ENCODE measurements at regions not wholly inside any gene's neighbourhood (a gene's known extent, or its start where the extent isn't known, plus 50 kb on each side); places are given as distances from the start of the nearest gene placed in this dataset.

- no peak for TF ChIP-seq CTCF (IDR thresholded peaks at IDR 0.05)
- TF ChIP-seq POLR2AphosphoS5 (IDR thresholded peaks at IDR 0.05) = no peak
- TF ChIP-seq POLR2A (IDR thresholded peaks at IDR 0.05) = no peak
- no peak for TF ChIP-seq EP300 (IDR thresholded peaks at IDR 0.05)
Measured at GRCh38 chr9:7490317-7491108, 309.1 kb downstream of the DMAC1 start.
